H9 (cell line): ENCODE measurements at regions not wholly inside any gene's neighbourhood (a gene's known extent, or its start where the extent isn't known, plus 50 kb on each side); places are given as distances from the start of the nearest gene placed in this dataset.

Experiments used
- DNase-seq: peaks from one replicate; pipeline ENCODE4 v3.0.0-alpha.2; 2017
- H2AFZ ChIP-seq: one replicate; pipeline ENCODE4 v1.6.1; 2013; ENCODE audit warnings: mild to moderate bottlenecking, low read length, control low read depth, moderate library complexity
- H2AK5ac ChIP-seq: 2 replicates; pipeline ENCODE4 v1.6.1; 2013; ENCODE audit warnings: low read length, control low read depth, mixed read lengths; ENCODE audit not compliant: insufficient read length
- H2BK120ac ChIP-seq: one replicate; pipeline ENCODE4 v1.6.1; 2013; ENCODE audit warnings: low read depth, mild to moderate bottlenecking, low read length, control low read depth, inconsistent platforms; ENCODE audit not compliant: poor library complexity, severe bottlenecking
- H2BK12ac ChIP-seq: 2 replicates; pipeline ENCODE4 v1.6.1; 2013; ENCODE audit warnings: low read length, control low read depth, mixed read lengths, low read depth; ENCODE audit not compliant: insufficient read length
- H2BK15ac ChIP-seq: 2 replicates; pipeline ENCODE4 v1.6.1; 2013; ENCODE audit warnings: low read depth, low read length, control low read depth
- H2BK20ac ChIP-seq: one replicate; pipeline ENCODE4 v1.6.1; 2013; ENCODE audit warnings: low read depth, mild to moderate bottlenecking, low read length, control low read depth, inconsistent platforms; ENCODE audit not compliant: poor library complexity, severe bottlenecking
- H2BK5ac ChIP-seq: 2 replicates; pipeline ENCODE4 v1.6.1; 2013; ENCODE audit warnings: low read length, control low read depth, mixed read lengths; ENCODE audit not compliant: insufficient read length
- H3K14ac ChIP-seq: 2 replicates; pipeline ENCODE4 v1.6.1; 2013; ENCODE audit warnings: low read length, control low read depth; ENCODE audit not compliant: insufficient read depth
- H3K18ac ChIP-seq: 2 replicates; pipeline ENCODE4 v1.6.1; 2013; ENCODE audit warnings: low read depth, mild to moderate bottlenecking, mixed read lengths, low read length, control low read depth; ENCODE audit not compliant: insufficient read length
- H3K23ac ChIP-seq: 2 replicates; pipeline ENCODE4 v1.6.1; 2013; ENCODE audit warnings: low read length, control low read depth, mixed read lengths, low read depth; ENCODE audit not compliant: insufficient read length
- H3K23me2 ChIP-seq: 2 replicates; pipeline ENCODE4 v1.6.1; 2013; ENCODE audit warnings: low read depth, mild to moderate bottlenecking, mixed read lengths, low read length, control low read depth; ENCODE audit not compliant: insufficient read length, poor library complexity, severe bottlenecking
- H3K27ac ChIP-seq: 2 replicates; pipeline ENCODE4 v1.5.1; 2013; ENCODE audit warnings: low read length, control low read depth, mixed read lengths, low read depth; ENCODE audit not compliant: insufficient read length
- H3K27me3 ChIP-seq: 2 replicates; pipeline ENCODE4 v1.6.1; 2013; ENCODE audit warnings: low read length, control low read depth, inconsistent platforms; ENCODE audit not compliant: insufficient read depth
- H3K4ac ChIP-seq: 2 replicates; pipeline ENCODE4 v1.6.1; 2013; ENCODE audit warnings: low read depth, mild to moderate bottlenecking, control low read depth, inconsistent platforms, low read length, moderate library complexity
- H3K4me1 ChIP-seq: 2 replicates; pipeline ENCODE4 v1.6.1; 2013; ENCODE audit warnings: low read length, control low read depth, inconsistent platforms; ENCODE audit not compliant: insufficient read depth
- H3K4me2 ChIP-seq: 2 replicates; pipeline ENCODE4 v1.6.1; 2013; ENCODE audit warnings: low read length, control low read depth, mixed read lengths; ENCODE audit not compliant: insufficient read length, insufficient read depth
- H3K56ac ChIP-seq: 2 replicates; pipeline ENCODE4 v1.6.1; 2013; ENCODE audit warnings: low read depth, mild to moderate bottlenecking, mixed read lengths, low read length, control low read depth; ENCODE audit not compliant: insufficient read length
- H3K79me1 ChIP-seq: 2 replicates; pipeline ENCODE4 v1.6.1; 2013; ENCODE audit warnings: low read depth, mild to moderate bottlenecking, moderate library complexity, low read length, control low read depth, inconsistent platforms; ENCODE audit not compliant: insufficient read depth, poor library complexity, severe bottlenecking
- H3K79me2 ChIP-seq: 2 replicates; pipeline ENCODE4 v1.6.1; 2013; ENCODE audit warnings: low read length, control low read depth, inconsistent platforms; ENCODE audit not compliant: insufficient read depth
- H3K9ac ChIP-seq: 2 replicates; pipeline ENCODE4 v1.6.1; 2013; ENCODE audit warnings: low read length, control low read depth, mixed read lengths; ENCODE audit not compliant: insufficient read length; ENCODE audit errors: extremely low read depth
- H3K9me3 ChIP-seq: one replicate; pipeline ENCODE4 v1.6.1; 2013; ENCODE audit warnings: low read depth, low read length, inconsistent platforms; ENCODE audit not compliant: control insufficient read depth
- H3T11ph ChIP-seq: one replicate; pipeline ENCODE4 v1.6.1; 2013; ENCODE audit warnings: mild to moderate bottlenecking, low read length, control low read depth, inconsistent platforms
- H4K20me1 ChIP-seq: one replicate; pipeline ENCODE4 v1.6.1; 2013; ENCODE audit not compliant: control insufficient read depth, insufficient read length, insufficient read depth
- H4K5ac ChIP-seq: 2 replicates; pipeline ENCODE4 v1.6.1; 2013; ENCODE audit warnings: low read depth, mild to moderate bottlenecking, mixed read lengths, low read length, control low read depth; ENCODE audit not compliant: insufficient read length
- H4K8ac ChIP-seq: replicated peaks from 2 replicates; pipeline ENCODE4 v1.6.1; 2013; ENCODE audit warnings: low read length, control low read depth, mixed read lengths, low read depth; ENCODE audit not compliant: insufficient read length
- H4K91ac ChIP-seq: 2 replicates; pipeline ENCODE4 v1.6.1; 2013; ENCODE audit warnings: low read depth, mild to moderate bottlenecking, moderate library complexity, mixed read lengths, low read length, control low read depth; ENCODE audit not compliant: insufficient read length
- H3K27ac Mint-ChIP-seq, 3 experiments: 2 replicates in 2 of 3; 3 replicates in 1 of 3; pipeline ENCODE4 v1.8.0; 2020 to 2021; ENCODE audit warnings: mixed read lengths in 3 of 3, mild to moderate bottlenecking in 1 of 3, moderate library complexity in 1 of 3
- H3K27me3 Mint-ChIP-seq: 2 replicates; pipeline ENCODE4 v1.8.0; 2021; ENCODE audit warnings: low read depth, mild to moderate bottlenecking, moderate library complexity, mixed read lengths
- H3K36me3 Mint-ChIP-seq, 3 experiments: 2 replicates in 2 of 3; 3 replicates in 1 of 3; pipeline ENCODE4 v1.8.0; 2020 to 2021; ENCODE audit warnings: low read depth in 3 of 3, mixed read lengths in 3 of 3; ENCODE audit not compliant: insufficient read depth in 1 of 3
- H3K4me1 Mint-ChIP-seq, 2 experiments: 2 replicates each; pipeline ENCODE4 v1.8.0; 2020; ENCODE audit warnings: mixed read lengths in 2 of 2
- H3K4me3 Mint-ChIP-seq, 2 experiments: 2 replicates in 1 of 2; 3 replicates in 1 of 2; pipeline ENCODE4 v1.8.0; 2020 to 2021; ENCODE audit warnings: mild to moderate bottlenecking in 2 of 2, mixed read lengths in 2 of 2, moderate library complexity in 1 of 2
- H3K9me3 Mint-ChIP-seq, 2 experiments: 2 replicates in 1 of 2; 3 replicates in 1 of 2; pipeline ENCODE4 v1.8.0; 2020; ENCODE audit warnings: mild to moderate bottlenecking in 2 of 2, mixed read lengths in 2 of 2, moderate library complexity in 1 of 2
- CTCF ChIP-seq: fragments of 200-600 bp; sonication (generic); conservative IDR thresholded peaks from 3 replicates; pipeline ENCODE4 v1.8.0; 2021; ENCODE audit warnings: antibody characterized with exemption, mild to moderate bottlenecking
- WGBS: extraction: QIAGEN DNeasy Blood & Tissue Kit; methylation state at CpG from one replicate; pipeline ENCODE4 v1.1.7; 2013; ENCODE audit warnings: missing lambda C conversion rate, low lambda C conversion rate, mixed read lengths; ENCODE audit not compliant: insufficient read length; ENCODE audit errors: extremely low coverage; 5-methylcytosine and 5-hydroxymethylcytosine counted together

- Histone ChIP-seq H3T11ph (no peak overlapping the region), H3K14ac (no peak overlapping the region), H3K18ac (no peak overlapping the region), H3K4ac (no peak overlapping the region), H2BK20ac (no peak overlapping the region), H2AFZ (no peak overlapping the region), H3K79me1 (no peaks in the 10 kb centered on the region), H4K91ac (no peak overlapping the region), H2BK15ac (no peak overlapping the region), H3K23ac (no peak overlapping the region), H3K9me3 (no peaks in the 10 kb centered on the region), H3K23me2 (no peaks in the 10 kb centered on the region), H2BK12ac (no peak overlapping the region), H2AK5ac (no peak overlapping the region), H4K20me1 (no peaks in the 10 kb centered on the region), H4K5ac (no peak overlapping the region), H4K8ac (no peak overlapping the region), H3K4me1 (no peaks in the 10 kb centered on the region), H2BK120ac (no peak overlapping the region), H3K79me2 (no peaks in the 10 kb centered on the region), H3K27ac (no peak overlapping the region), H3K4me2 (no peak overlapping the region), H2BK5ac (no peak overlapping the region), H3K9ac (no peak overlapping the region), H3K56ac (no peak overlapping the region), H3K27me3 (no peaks in the 10 kb centered on the region)
- Mint-ChIP-seq H3K4me1 (no peaks in the 10 kb centered on the region), H3K9me3 (no peaks in the 10 kb centered on the region), H3K4me3 (no peak overlapping the region), H3K36me3 (no peaks in the 10 kb centered on the region), H3K27me3 (peaks cover 3% of the 10 kb centered on the region; the same call in 1 of the 2 replicates), H3K27ac (no peak overlapping the region)
- DNase-seq, result no peak
- TF ChIP-seq CTCF, result no peak
- no CpG with 5 or more reads among the region's 5 CpGs for WGBS
These were observed 266.2 kb upstream of the PLXNA2 start for GRCh38 chr1:208510192-208510952.
